ENCODE measurements at regions not wholly inside any gene's neighbourhood (a gene's known extent, or its start where the extent isn't known, plus 50 kb on each side); places are given as distances from the start of the nearest gene placed in this dataset.

GRCh38 chr14:53701108-53701875 is 255.3 kb downstream of the BMP4 start:
- Histone ChIP-seq H3K9me1 (ENCODE audit: control insufficient read depth, insufficient read depth, low read length) (no peaks in the 10 kb centered on the region), H3K9ac (ENCODE audit: insufficient read depth in 1 of 2, low read depth in 2 of 2, low read length in 2 of 2) (no peak overlapping the region), H3K27me3 (ENCODE audit: control insufficient read depth in 2 of 2, insufficient read depth in 2 of 2, low read length in 2 of 2) (no peaks in the 10 kb centered on the region), H2AFZ (ENCODE audit: low read depth, low read length) (no peak overlapping the region), H3K4me1 (replicated peaks in 1 of 2; ENCODE audit: control insufficient read depth in 2 of 2, insufficient read depth in 2 of 2, low read length in 2 of 2) (no peaks in the 10 kb centered on the region), H3K4me2 (ENCODE audit: insufficient read depth, low read length) (no peak overlapping the region), H3K9me3 (replicated peaks; ENCODE audit: control insufficient read depth, insufficient read depth, low read depth, low read length) (no peaks in the 10 kb centered on the region), H3K36me3 (ENCODE audit: control insufficient read depth, insufficient read depth, low read length) (no peaks in the 10 kb centered on the region), H3K4me3 (no peak overlapping the region), H3K79me2 (ENCODE audit: control insufficient read depth, insufficient read depth, low read length) (no peaks in the 10 kb centered on the region), H3K27ac (ENCODE audit: extremely low read depth, low read depth, low read length) (no peak overlapping the region), H4K20me1 (replicated peaks; ENCODE audit: control insufficient read depth, insufficient read depth, low read length) (no peaks in the 10 kb centered on the region)
- POLR2A ChIA-PET: interaction anchor here (0.7 kb wide), 1 partner anchor 171 kb away, joined by 4 read pairs; no protein-coding TSS in a partner anchor
- CTCF ChIA-PET (ENCODE audit: low intra/inter-chr PET ratio): no interaction called here
- FAIRE-seq: no peak
- 0% methylated on average over 3 of the region's 3 CpGs for WGBS (ENCODE audit: insufficient coverage, low coverage, missing lambda C conversion rate)
- ATAC-seq: no peak
- no TSS peak for BruUV-seq (replicated peaks)
- intact Hi-C loops (cut with micrococcal nuclease): no loop called here
- no peak for TF ChIP-seq FOXJ2 (tag; IDR thresholded peaks at IDR 0.05)
- no peak for TF ChIP-seq EP400 (IDR thresholded peaks at IDR 0.05)
- no peak for TF ChIP-seq CBFA2T3 (IDR thresholded peaks at IDR 0.05)
- TF ChIP-seq HNRNPK (IDR thresholded peaks at IDR 0.05; ENCODE audit: low read depth, low read length, poor library complexity, severe bottlenecking): no peak
- TF ChIP-seq TRIM24 (IDR thresholded peaks at IDR 0.05): no peak
- TF ChIP-seq ZNF583 (CRISPR knock-in tag; IDR thresholded peaks at IDR 0.05): no peak
- no peak for TF ChIP-seq ATF4 (CRISPR knock-in tag; IDR thresholded peaks at IDR 0.05)
- no peak for TF ChIP-seq KLF1 (tag; IDR thresholded peaks at IDR 0.05)
- in situ Hi-C loops (cut with MboI): no loop called here
- DNase-seq (ENCODE audit: extremely low read depth in 1 of 4, low spot score in 3 of 4): no peak
